DND-41 (cell line): ENCODE measurements at regions not wholly inside any gene's neighbourhood (a gene's known extent, or its start where the extent isn't known, plus 50 kb on each side); places are given as distances from the start of the nearest gene placed in this dataset.

ENCODE experiments used
- ATAC-seq: fragments of 200-7000 bp; cut with Tn5 transposase; 3 replicates; pipeline ENCODE4 v1.9.1; 2021; ENCODE audit warnings: low read depth; ENCODE audit not compliant: insufficient read depth
- DNase-seq: peaks from one replicate; pipeline ENCODE4 v3.0.0-alpha.2; 2020
- H2AFZ ChIP-seq: 2 replicates; pipeline ENCODE4 v1.6.0; 2012; ENCODE audit warnings: low read depth, low read length
- H3K27ac ChIP-seq: 2 replicates; pipeline ENCODE4 v1.5.1; 2012; ENCODE audit warnings: low read length, inconsistent platforms
- H3K27me3 ChIP-seq: fragments of 200-600 bp; sonication (generic); 2 replicates; pipeline ENCODE4 v1.6.0; 2012; ENCODE audit warnings: low read length, mild to moderate bottlenecking, inconsistent platforms; ENCODE audit not compliant: insufficient read depth, poor library complexity
- H3K36me3 ChIP-seq: 2 replicates; pipeline ENCODE4 v1.5.1; 2012; ENCODE audit warnings: low read length, inconsistent platforms; ENCODE audit not compliant: insufficient read depth
- H3K4me1 ChIP-seq: 2 replicates; pipeline ENCODE4 v1.5.1; 2012; ENCODE audit warnings: mild to moderate bottlenecking, low read length; ENCODE audit not compliant: insufficient read depth
- H3K4me2 ChIP-seq: 2 replicates; pipeline ENCODE4 v1.6.0; 2012; ENCODE audit warnings: mild to moderate bottlenecking, moderate library complexity, low read length, inconsistent platforms; ENCODE audit not compliant: insufficient read depth
- H3K4me3 ChIP-seq, 2 experiments: fragments of 200-600 bp in 1 of 2; shearing (Covaris generic) in 1 of 2; 2 replicates each; pipeline ENCODE4 v1.5.1; 2012 to 2016; ENCODE audit warnings: inconsistent platforms in 2 of 2, low read length in 2 of 2, mild to moderate bottlenecking in 2 of 2, low read depth in 1 of 2, moderate library complexity in 1 of 2
- H3K79me2 ChIP-seq: 2 replicates; pipeline ENCODE4 v1.6.0; 2012; ENCODE audit warnings: low read length, inconsistent platforms; ENCODE audit not compliant: insufficient read depth
- H3K9ac ChIP-seq: 2 replicates; pipeline ENCODE4 v1.6.0; 2012; ENCODE audit warnings: low read depth, mild to moderate bottlenecking, inconsistent platforms, low read length, moderate library complexity
- H3K9me3 ChIP-seq: 2 replicates; pipeline ENCODE4 v1.5.1; 2012; ENCODE audit warnings: low read length, moderate library complexity, mild to moderate bottlenecking, inconsistent platforms; ENCODE audit not compliant: insufficient read depth, severe bottlenecking
- H4K20me1 ChIP-seq: 2 replicates; pipeline ENCODE4 v1.6.0; 2012; ENCODE audit warnings: low read length; ENCODE audit not compliant: insufficient read depth
- EZH2 ChIP-seq: IDR thresholded peaks from 3 replicates; pipeline ENCODE4 v1.6.1; 2012; ENCODE audit warnings: borderline replicate concordance, low read depth, mild to moderate bottlenecking, moderate library complexity, low read length, inconsistent platforms; ENCODE audit not compliant: severe bottlenecking
- TF ChIP-seq, protein P1 (sequence below): IDR thresholded peaks from 2 replicates; pipeline ENCODE4 v1.5.1; 2012; ENCODE audit warnings: borderline replicate concordance, low read length, moderate library complexity, mild to moderate bottlenecking; ENCODE audit not compliant: poor library complexity, severe bottlenecking; ENCODE audit errors: extremely low read depth

DNA sequence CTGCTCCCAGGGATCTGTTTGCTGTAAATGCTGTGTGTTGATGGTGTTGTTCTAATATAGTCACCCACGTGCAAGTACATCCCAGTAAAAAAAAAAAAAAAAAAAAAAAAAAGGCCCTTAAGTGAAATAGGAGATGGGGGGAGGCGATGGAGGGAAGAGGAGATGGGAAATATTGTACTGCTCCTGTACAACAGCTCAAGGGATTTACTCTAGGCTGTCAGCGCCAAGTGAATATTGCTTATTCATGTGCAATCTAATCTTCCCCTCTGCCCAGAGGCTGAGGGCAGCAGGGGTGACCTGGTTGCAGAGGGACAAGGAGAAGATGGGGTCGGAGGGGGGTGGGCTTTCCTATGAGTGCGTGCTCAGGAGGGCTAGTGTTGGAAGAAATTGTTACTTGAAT lies 206.2 kb upstream of the CADM1 start:
- H3K36me3 ChIP-seq: no peaks in the 10 kb centered on the region
- no peaks in the 10 kb centered on the region for H3K9me3 ChIP-seq
- no peaks in the 10 kb centered on the region for H3K4me1 ChIP-seq
- no peaks in the 10 kb centered on the region for H3K79me2 ChIP-seq
- H3K27ac ChIP-seq: no peak overlapping the region
- no peaks in the 10 kb centered on the region for H4K20me1 ChIP-seq
- H3K4me2 ChIP-seq: no peak overlapping the region
- H3K4me3 ChIP-seq: no peak overlapping the region
- H3K9ac ChIP-seq: no peak overlapping the region
- TF ChIP-seq, protein P1, sequence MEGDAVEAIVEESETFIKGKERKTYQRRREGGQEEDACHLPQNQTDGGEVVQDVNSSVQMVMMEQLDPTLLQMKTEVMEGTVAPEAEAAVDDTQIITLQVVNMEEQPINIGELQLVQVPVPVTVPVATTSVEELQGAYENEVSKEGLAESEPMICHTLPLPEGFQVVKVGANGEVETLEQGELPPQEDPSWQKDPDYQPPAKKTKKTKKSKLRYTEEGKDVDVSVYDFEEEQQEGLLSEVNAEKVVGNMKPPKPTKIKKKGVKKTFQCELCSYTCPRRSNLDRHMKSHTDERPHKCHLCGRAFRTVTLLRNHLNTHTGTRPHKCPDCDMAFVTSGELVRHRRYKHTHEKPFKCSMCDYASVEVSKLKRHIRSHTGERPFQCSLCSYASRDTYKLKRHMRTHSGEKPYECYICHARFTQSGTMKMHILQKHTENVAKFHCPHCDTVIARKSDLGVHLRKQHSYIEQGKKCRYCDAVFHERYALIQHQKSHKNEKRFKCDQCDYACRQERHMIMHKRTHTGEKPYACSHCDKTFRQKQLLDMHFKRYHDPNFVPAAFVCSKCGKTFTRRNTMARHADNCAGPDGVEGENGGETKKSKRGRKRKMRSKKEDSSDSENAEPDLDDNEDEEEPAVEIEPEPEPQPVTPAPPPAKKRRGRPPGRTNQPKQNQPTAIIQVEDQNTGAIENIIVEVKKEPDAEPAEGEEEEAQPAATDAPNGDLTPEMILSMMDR: no peak
- no peak for TF ChIP-seq EZH2
- H2AFZ ChIP-seq: no peak overlapping the region
- no peak for ATAC-seq
- no peaks in the 10 kb centered on the region for H3K27me3 ChIP-seq
- no peak for DNase-seq

DNA sequence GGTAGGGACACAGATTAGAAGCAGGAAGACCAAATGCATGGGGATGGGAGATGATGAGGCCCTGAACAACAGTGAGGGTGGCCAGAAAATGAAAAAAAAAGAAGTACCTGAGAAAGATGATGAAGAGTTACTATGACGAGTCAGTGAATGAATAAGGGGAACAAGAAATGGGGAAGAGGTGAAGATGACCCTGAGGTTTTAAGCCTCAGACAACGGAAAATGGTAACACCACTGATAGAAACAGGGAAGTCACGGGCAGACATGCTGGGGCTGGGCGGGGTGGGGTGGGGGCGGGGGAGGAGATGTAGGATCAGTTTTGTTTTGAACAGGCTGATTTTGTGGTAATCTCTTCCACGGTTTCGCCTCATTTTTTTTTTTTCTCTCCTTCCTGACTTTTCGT lies 205.1 kb upstream of the CADM1 start:
- Histone ChIP-seq H3K4me3 (no peak overlapping the region), H3K79me2 (no peaks in the 10 kb centered on the region), H3K27me3 (no peaks in the 10 kb centered on the region), H3K9ac (no peak overlapping the region), H3K9me3 (no peaks in the 10 kb centered on the region), H3K36me3 (no peaks in the 10 kb centered on the region), H2AFZ (no peak overlapping the region), H4K20me1 (no peaks in the 10 kb centered on the region), H3K27ac (no peak overlapping the region), H3K4me1 (no peaks in the 10 kb centered on the region), H3K4me2 (no peak overlapping the region)
- TF ChIP-seq, protein P1: no peak
- TF ChIP-seq EZH2: no peak
- no peak for ATAC-seq
- DNase-seq: no peak

DNA sequence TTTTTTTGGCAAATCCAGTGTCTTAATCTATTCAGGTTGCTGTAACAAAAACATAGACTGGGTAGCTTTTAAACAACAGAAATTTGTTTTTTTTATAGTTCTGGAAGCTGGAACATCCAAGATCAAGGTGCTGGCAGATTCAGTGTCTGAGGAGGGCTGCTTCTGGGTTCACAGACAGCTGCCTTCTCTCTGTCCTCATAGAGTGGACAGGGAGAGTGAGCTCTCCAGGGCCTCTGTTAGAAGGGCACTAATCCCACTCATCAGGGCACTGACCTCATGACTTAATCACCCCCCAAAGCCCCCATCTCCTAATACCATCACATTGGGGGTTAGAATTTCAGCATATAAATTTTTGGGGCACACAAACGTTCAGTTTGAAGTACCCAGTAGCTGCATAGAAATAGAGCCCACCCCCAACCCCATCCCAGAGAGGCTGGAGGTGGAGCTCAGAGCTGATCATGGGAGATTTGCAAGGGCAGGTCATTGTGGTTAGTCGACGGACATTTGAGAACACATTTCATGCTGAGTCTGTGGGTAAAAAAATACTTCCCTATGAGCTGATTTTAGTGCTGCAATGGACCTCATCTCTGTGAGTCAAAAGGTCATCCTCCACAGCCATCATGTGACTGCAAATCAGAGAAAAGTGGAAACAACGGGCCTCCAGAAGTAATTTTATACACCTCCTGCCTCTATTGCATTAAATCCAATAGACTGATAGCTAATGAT lies 203.1 kb upstream of the CADM1 start:
- H3K36me3 ChIP-seq: no peaks in the 10 kb centered on the region

More for the DNA sequence above, 203.1 kb upstream of the CADM1 start:
- DNase-seq: no peak
- H3K4me1 ChIP-seq: no peaks in the 10 kb centered on the region
- no peaks in the 10 kb centered on the region for H3K79me2 ChIP-seq
- H3K4me2 ChIP-seq: no peak overlapping the region
- no peak for ATAC-seq
- H3K9ac ChIP-seq: no peak overlapping the region
- no peaks in the 10 kb centered on the region for H4K20me1 ChIP-seq
- TF ChIP-seq, protein P1: no peak
- no peak for TF ChIP-seq EZH2
- no peaks in the 10 kb centered on the region for H3K27me3 ChIP-seq
- no peak overlapping the region for H3K27ac ChIP-seq
- no peak overlapping the region for H3K4me3 ChIP-seq
- no peaks in the 10 kb centered on the region for H3K9me3 ChIP-seq
- H2AFZ ChIP-seq: no peak overlapping the region
